H1 (cell line): ENCODE measurements at regions not wholly inside any gene's neighbourhood (a gene's known extent, or its start where the extent isn't known, plus 50 kb on each side); places are given as distances from the start of the nearest gene placed in this dataset.

ENCODE experiments used
- CREB1 ChIP-seq: IDR thresholded peaks from 2 replicates; pipeline ENCODE4 v1.6.1; 2012; ENCODE audit warnings: inconsistent platforms
- EGR1 ChIP-seq: IDR thresholded peaks from 2 replicates; pipeline ENCODE4 v1.6.1; 2011; ENCODE audit warnings: low read depth, low read length, borderline replicate concordance
- NRF1 ChIP-seq: IDR thresholded peaks from 2 replicates; pipeline ENCODE4 v1.6.1; 2011; ENCODE audit warnings: mild to moderate bottlenecking, low read depth, low read length, improper control_type of control experiment

DNA sequence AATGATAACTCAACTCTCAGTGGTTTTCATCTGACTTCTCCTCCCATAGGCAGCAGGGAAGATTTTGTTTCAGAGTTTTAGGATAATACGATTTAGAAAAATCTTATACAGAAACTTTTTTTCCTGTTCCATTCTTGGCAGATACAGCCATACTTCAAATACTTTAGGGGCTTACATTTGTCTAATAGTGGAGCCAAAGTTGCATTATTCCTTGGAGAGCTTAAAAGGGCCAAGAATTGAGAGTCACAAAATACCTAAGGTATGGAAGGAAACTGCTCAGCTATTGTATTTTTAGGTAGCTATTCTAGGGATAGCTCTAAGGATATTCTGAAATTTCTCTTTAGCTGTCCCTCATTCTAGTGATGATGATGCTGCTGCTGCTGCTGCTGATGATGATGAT, 132.9 kb upstream of the PTCHD1 start (continued):
- TF ChIP-seq CREB1 (no peak), NRF1 (no peak), EGR1 (no peak)
